Right renal pelvis (tissue), 4 donors: ENCODE measurements at regions not wholly inside any gene's neighbourhood (a gene's known extent, or its start where the extent isn't known, plus 50 kb on each side); places are given as distances from the start of the nearest gene placed in this dataset.

Experiments
- DNase-seq, 4 donors: peaks; one replicate each; pipeline ENCODE4 v3.0.0-alpha.2; 2013; ENCODE audit warnings: low read depth in 4 of 4, low spot score in 3 of 4, missing footprints in 1 of 4

DNA sequence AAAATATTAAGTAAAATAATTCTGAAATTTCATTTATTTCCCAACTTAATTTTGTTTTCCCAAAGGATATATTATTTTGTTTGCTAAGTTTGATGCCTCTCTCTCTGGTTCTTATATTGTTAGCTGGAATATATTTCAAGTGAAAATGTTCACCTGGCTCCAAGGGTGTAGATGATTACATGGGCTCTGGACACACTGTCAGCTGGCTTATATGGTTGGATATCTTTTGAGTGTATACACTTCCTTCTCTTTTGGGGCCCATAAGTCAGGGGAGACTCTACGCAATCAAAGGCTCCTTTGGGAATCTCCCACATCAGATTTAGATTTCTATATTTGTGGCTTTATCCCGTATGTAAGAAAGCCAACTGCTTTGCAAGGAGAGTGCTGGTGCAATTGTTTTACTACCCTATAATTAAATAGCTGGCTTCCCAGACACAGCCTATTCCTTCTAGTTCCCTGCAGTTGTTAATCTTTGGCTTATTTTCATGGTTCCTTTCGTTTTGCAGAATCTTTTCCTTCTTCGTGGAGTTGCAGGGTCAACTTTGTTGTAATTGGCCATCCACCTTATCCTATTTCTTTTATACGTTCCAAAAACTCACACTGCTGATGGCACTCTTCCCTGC is 225.7 kb downstream of the DPH6 start:
- no peak for DNase-seq

DNA sequence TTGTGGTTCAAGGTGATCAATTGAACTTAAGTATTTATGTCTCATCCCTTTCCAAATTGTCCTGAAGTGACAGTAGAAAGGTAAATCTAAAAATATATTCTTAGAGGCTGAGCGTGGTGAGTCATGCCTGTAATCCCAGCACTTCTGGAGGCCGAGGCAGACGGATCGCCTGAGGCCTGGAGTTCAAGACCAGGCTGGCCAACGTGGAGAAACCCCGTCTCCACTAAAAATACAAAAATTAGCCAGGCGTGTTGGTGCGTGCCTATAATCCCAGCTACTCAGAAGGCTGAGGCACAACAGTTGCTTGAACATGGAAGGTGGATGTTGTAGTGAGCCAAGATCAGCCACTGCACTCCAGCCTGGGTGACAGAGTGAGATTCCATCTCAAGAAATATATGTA is 226.6 kb downstream of the DPH6 start:
- DNase-seq, result no peak

DNA sequence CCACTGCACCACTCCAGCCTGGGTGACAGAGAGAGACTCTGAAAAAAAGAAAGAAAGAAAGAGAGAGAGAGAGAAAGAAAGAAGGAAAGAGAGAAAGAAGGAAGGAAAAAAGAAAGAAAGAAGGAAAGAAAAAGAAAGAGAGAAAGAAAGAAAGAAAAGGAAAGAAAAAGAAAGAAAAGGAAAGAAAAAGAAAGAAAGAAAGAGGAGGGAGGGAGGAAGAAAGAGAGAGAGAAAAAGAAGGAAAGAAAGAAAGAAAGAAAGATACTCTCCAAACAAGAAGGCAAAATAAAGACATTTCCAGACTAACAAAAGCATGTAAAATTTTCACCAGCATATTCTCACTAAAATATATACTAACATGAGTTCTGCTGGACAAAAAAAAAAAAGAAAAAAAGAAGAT is 228.7 kb downstream of the DPH6 start:
- no peak for DNase-seq

DNA sequence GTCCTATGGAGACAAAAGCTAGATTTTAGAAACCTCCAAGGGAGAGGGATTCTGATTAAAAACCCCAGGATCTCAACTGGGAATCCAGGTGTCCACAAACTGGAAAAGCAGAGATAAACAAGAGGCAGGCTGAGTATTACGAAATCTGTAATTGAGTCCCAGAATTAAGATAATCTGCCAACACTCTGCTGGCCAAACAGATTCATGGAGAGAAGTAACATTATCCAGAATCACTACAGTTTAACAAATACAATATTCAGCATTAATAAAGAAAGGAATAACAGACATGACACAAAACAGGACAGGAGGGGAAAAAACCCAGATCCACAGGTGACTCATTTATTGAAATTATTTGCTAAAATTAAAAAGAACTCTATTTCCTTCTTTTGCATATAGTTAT is 227.2 kb upstream of the NANOGP8 start:
- DNase-seq, result no peak

DNA sequence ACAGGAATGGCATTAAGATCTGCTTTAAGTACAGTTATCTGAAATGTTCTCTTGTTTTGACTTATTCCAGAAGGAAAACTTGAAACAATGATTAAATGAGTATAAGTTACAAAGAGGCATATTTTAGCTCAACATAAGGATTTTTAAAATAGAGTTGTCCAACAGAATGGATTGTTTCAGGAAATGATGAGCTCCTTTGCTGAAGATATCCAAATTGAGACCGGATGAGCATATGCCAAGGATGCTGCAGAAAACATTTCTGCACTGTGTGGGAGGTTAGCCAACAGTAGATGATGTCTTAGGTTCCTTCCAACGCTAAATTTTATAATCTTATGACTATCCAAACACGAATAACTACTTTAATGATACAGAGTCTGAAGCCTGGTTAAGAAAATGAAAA is 226.5 kb upstream of the NANOGP8 start:
- no peak for DNase-seq

DNA sequence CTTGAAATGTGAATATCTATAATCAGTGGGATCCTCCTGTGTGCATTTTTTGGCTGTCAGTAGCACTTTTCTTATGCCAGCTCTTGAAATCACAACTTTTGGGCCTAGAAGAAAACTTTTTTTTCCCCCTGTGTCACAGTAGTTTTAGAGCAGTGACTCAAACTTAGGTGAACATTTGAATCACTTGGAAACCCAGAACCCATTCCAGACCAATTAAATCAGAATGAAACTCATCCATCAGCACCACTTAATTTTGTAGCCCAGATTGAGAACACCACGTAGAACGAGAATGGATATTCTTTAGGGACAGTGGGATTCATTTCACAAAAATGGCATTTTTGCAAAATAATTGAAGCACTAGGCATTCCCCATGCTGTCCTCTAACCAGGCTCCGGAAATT is 224.8 kb upstream of the NANOGP8 start:
- no peak for DNase-seq

DNA sequence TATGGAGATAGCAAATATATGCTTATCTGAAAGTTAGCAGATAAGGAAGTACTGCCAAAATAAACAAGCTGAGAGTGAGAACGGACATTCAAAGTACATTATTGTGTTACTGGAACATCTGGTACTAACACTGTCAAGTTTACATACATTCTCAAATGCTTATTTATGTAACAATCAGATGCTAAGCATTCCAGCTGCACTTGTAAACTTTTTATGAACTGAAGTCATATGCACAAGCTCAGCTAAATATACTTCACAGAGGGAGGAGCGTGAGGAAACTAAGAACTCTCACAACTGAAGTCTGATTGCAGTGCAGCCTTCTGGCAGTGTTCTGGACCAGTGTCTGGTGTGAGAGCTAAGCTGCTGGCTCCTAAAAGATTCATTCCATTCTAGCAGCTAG is 223.7 kb upstream of the NANOGP8 start:
- DNase-seq, result peak in 1 of 4 donors; percentile 52

DNA sequence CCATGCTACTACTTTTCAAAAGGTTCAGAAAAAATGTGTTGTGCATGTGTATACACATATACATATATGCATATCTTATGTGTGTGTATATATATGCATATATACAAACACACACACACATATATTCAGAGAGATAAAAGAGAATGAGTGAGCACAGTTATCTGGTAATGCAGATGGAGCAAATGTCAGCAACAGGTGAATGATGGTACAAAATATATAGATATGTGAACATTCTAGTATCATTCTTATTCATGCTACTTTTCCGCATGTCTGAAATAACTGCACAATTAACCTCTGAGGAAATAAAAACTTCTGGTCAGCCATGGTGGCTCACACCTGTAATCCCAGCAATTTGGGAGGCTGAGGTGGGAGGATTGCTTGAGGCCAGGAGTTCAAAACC is 222.6 kb upstream of the NANOGP8 start:
- DNase-seq, result no peak

DNA sequence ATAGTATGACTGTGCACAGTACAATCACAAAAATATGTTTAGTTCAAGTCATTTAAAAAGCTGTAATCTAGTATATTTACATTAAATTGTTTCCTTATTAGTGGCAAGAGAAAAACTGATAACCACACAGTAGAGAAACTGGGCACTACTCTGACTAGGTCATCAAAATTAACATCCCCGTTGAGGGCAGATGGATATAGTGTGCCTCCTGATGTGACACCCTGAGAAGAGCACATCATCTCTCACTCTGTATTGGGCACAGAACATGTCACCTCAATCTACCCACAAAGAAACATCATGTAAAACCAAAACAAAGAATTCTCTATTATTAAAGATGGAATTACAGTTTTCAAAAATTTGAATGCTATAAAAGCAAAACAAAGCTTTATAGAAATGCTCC is 221.9 kb upstream of the NANOGP8 start:
- no peak for DNase-seq

DNA sequence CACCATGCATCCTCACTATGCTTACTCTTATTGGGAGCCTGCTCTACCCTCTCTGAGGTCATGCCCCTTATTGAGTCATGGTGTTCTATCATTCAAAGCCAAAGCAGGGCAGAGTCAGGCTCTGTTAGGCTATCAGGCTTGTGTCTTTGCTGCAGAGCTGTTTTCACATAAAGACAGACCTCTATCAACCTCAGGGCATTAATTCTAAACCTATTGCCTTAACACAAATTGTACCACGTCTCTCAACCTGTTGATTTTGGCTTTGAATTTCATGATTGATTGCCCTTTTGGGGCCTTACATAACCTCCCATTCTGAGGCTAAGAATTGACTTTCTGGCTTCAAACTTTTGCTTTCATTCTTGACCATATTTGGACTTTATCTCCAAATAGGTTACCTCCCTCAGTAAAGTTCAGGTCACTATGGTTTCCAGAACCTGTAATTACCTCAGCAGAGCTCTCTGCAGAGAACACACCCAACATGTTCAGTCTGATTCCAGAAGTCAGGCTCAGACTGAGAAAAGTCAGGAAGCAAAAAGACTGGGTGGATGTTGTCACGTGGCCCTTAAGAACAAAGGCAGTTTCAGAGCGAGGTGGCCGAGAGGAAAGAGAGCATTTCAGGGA is 221.4 kb upstream of the NANOGP8 start:
- no peak for DNase-seq

DNA sequence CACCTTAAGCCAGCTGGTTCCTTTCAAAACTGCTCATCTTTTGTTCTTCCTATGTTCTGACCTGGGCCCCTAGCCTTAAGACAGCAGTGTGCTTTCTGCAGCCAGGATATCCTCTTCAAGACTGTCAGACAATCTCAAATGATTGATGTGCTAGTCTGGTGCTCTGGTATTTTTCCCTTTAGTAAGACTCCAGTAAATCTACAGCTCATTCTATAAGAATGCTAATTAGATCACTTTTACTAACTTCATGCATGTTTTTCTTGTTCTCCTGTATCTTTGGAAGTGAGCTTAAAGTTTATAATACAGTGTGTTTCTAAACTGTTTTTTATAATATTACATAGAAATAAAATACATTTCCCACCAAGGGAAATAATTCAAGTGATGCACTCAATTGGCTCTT is 220.9 kb upstream of the NANOGP8 start:
- DNase-seq, result no peak

DNA sequence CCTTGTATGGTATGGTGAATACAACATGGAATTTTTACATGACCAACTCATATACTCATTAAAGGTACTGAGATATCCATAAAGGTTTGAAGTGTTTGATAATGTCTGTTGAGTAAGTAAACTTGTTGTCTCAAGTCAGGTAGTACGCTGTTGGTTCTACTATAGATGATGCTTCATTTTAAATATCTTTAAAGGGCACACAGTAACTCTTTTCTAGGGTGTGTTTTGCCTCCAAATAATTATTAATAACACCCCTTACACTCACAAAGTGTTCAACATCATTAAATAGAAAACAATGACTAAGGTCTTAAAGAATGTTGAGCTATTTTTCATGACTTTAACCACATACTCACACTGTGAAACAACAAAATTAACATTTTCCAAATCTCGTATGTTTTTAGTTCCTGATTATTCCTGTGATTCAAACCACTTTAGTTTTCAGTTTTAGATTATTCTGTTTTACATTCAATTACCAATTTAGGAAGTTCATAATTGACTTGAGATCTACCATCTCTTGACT is 220.0 kb upstream of the NANOGP8 start:
- no peak for DNase-seq

DNA sequence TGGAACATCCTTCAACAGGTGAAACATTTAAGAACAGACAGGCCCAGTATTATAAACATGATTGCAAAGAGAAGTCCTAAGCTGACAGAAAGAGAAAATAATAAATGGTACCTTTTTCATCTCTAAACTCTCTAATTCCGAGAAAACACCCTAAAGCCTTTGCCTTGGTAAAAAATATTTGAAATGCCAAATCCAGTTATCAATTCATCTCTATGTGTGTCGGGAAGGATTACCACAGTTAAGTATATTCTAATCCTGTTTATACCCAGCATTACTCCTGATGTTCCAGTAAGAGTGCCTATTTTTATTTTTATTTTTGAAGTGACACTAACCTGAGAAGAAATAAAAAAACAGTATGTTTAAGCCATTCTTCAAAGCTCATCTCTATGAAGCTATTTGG is 219.3 kb upstream of the NANOGP8 start:
- DNase-seq, result no peak

DNA sequence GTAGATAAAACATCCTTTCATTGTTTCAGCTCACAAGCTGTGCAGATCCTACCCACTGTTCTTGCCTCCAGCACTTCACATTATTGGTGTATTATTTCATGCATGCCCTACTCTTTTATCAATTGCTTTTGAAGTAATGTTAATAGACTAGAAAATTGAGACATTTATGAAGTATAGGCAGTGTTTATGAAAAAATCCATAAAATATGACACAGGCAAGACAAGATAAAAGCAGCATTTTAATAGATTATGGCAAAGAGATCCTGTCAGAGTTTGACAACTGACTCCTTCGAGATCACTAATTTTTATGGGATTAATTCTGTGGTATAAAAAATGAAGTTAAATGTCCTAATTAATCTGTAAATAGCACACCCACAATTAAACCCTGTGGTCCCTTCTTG is 217.2 kb upstream of the NANOGP8 start:
- no peak for DNase-seq

DNA sequence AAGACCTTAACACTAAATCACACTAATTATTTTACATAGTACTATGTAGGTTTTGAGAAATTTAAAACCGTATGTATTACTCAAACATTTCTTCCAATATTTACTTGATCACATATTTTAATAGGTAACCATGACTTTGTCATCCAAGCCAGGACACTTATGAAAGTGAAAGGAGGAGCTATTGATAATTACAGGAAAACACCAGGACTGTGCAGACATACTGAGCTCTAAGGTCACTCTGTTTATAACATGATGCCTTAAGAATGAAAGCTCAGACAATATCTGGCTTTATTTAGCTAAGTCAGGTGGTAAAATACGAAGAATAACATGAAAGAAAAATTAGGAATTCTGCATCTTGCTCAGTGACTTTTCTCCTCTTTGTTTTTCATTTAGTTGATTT is 216.0 kb upstream of the NANOGP8 start:
- no peak for DNase-seq

DNA sequence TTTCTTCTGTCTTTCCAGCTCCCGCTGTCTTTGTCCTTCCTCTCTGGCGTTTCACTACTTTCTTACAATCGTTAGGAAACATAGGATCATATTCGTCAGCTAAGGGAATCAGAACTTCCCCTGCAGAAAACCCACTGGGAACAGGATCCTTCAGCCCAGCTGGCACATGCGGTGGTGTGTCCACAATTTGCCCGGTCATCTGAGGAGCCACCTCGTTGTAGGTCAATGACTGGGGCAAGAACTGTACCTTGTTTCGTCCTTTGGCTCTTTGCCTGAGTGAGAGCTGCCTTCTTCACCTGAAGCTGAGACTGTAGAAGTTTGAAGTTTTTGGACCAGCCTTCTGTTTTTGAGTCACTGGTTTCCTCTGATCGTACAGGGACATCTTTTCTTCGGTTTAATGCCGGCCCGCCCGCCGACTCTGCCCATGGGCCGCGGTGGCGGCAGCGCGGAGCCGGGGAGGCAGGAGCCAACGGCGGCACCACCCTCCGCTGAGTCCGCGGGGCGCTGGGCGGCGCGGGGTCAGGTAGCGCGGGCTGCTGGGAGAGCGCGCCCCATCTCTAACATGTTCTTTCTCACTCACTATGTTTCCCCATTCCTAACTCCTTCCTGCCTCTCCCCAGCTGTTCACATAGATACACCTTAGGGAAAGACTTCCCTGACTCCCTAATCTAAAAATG is 214.1 kb upstream of the NANOGP8 start:
- no peak for DNase-seq

DNA sequence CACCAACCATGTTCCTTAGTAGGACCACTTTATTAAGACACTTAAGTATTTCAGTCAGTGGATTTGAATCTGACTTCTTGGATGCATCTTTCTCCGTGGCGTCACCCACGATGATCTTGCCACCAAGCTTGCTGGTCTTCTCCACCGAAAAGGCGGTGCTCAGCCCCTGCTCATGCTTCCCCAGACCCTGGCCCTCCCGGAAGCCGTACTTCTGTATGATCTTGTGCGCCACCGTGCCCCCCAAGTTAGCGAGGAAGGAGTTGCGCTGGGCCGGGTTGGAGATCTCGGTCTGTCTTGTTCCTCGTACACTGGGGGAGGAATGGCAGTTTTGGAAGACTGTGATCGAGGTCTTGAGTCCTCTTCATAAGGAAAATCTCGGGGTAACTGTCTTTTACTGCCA is 213.4 kb upstream of the NANOGP8 start:
- no peak for DNase-seq

DNA sequence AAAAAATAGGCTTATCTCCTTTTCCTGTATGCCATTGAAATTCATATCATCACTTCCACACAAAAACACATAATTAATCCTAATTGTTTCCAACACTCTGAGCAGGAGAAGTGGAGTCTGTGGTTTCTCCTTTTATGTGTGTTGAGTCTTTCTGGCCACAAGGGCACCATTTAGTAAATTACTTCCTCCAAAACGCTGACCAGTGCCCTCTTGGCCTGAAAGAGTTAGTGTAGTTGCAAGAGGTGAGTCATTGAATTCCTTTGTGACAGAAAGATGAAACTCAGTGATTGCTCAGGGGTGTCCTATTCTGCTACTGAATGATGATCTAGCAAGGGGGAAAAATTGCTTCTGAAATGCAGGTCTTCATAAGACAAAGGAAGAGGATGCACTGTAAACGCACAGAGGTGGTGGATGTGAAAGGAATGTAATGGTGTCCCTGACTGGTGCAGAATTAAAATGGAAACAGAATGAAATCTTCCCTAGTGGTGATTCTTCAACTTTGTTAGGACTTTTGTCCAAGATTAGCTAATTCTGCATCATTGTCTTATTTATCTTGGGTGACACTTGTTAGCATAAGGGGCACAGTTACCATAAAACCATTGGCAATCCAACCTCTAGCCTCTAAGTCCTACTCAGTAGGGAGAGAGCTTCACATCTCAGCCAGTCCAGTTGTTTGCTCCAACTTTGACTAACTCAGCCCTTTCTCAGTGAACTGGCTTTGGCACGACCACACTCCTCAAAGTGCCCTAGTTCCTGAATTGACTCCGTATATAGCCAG is 208.4 kb upstream of the NANOGP8 start:
- DNase-seq, result no peak

DNA sequence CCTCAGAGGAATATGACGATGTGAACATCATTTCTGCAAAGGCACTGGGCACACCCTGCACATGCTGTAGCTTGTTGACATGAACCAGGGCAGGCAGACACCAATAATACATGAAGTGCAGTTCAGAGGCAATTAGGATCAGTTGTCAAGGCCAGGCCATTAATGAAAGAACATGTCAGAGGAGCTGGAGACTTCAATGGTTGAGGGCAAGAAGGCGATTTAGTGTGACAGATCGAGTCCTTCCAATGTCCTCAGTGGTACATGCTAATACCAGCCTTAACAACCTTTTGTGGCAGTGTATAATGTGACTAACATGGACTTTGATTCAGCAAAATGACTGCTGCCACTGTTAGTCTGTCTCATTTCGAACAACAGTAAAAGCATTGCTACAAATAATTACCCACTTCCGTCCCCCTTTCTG is 205.2 kb upstream of the NANOGP8 start:
- no peak for DNase-seq

DNA sequence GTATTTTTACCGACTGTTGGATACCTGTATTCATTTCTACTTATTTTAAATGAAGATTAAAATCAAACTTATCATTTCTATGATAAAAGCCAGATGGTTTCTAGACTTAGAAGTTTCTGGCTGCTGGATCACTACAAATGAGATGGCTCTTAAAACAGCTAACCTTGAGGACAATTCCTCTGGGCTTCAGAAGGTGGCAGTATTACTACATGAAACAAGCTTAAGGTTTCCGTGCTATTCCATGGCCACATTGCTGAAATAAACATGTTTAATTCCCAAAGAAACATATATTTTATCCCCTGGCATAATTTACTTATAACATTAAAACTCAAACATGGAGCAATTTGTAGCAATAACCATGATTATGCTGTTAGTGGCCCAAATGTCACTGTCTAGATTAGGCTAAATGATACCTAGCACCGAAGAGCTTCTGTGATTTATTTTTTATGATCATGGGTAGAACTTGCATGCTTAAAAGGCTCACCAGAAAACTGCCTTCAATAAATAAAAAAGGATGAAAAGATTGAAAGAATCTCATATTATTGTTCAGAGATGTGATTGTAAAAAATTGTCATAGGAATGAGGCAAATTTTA is 204.0 kb upstream of the NANOGP8 start:
- DNase-seq, result peak in 2 of 4 donors; percentile 51 to 58

DNA sequence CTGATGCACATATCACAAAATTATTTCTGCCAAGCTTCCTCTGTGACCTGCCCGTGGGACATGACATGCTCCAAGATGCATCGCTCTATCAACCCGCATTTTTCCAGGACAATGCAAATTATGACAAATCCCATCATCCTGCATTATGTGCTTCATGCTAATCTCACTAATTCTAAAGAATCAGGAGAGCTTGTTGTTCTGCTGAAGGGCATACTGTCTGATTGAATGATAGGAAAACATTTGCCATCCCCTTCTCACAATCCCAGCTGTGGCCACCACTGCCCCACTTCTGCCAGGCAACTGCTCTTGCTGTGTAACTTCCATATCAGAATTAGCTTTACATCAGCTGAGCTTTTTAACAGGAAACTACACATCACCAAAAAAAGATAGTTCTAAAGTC is 203.5 kb upstream of the NANOGP8 start:
- no peak for DNase-seq
